WERI-Rb-1 (cell line): ENCODE measurements at regions not wholly inside any gene's neighbourhood (a gene's known extent, or its start where the extent isn't known, plus 50 kb on each side); places are given as distances from the start of the nearest gene placed in this dataset.

Source experiments
- DNase-seq: peaks from one replicate; pipeline ENCODE4 v3.0.0-alpha.2; 2020
- H3K27ac ChIP-seq: fragments of 250-450 bp; sonication (Bioruptor Pico); 2 replicates; pipeline ENCODE4 v1.5.1; 2020; ENCODE audit warnings: mild to moderate bottlenecking, moderate library complexity
- H3K27me3 ChIP-seq: fragments of 250-450 bp; sonication (Bioruptor Pico); 2 replicates; pipeline ENCODE4 v1.5.1; 2021; ENCODE audit warnings: mild to moderate bottlenecking, low read depth, moderate library complexity; ENCODE audit not compliant: insufficient read depth, severe bottlenecking
- H3K36me3 ChIP-seq: fragments of 250-450 bp; sonication (Bioruptor Pico); 2 replicates; pipeline ENCODE4 v1.5.1; 2020; ENCODE audit warnings: mild to moderate bottlenecking, moderate library complexity
- H3K4me3 ChIP-seq: 2 replicates; pipeline ENCODE4 v1.5.1; 2011; ENCODE audit warnings: low read depth, mild to moderate bottlenecking, control low read depth, low read length
- H3K9me3 ChIP-seq: fragments of 250-450 bp; sonication (Bioruptor Pico); 2 replicates; pipeline ENCODE4 v1.5.1; 2021; ENCODE audit warnings: mild to moderate bottlenecking, moderate library complexity; ENCODE audit not compliant: severe bottlenecking
- TF ChIP-seq, protein P1 (sequence below): IDR thresholded peaks from 2 replicates; pipeline ENCODE4 v1.5.1; 2011; ENCODE audit warnings: low read depth, mild to moderate bottlenecking, control low read depth, inconsistent platforms, low read length

DNA sequence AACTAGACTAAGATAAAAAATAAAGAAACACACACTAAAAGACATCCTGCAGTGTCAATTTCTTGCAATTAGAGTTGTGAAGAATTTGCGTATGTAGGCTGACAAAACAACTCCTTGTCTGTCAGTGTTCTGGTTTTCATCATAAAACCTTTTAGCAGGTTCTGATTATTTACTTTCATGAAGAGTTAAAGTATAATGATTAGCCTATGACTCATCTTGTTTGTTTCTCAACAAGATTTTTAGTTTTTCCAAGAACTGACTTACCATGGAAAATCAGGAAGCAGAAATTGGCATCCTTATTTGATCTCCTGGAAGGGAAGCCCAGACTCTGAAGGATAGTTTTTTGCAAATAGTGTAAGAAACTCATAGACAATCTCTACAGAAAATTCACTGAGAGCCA is 848.7 kb upstream of the PCDH9 start:
- TF ChIP-seq, protein P1, sequence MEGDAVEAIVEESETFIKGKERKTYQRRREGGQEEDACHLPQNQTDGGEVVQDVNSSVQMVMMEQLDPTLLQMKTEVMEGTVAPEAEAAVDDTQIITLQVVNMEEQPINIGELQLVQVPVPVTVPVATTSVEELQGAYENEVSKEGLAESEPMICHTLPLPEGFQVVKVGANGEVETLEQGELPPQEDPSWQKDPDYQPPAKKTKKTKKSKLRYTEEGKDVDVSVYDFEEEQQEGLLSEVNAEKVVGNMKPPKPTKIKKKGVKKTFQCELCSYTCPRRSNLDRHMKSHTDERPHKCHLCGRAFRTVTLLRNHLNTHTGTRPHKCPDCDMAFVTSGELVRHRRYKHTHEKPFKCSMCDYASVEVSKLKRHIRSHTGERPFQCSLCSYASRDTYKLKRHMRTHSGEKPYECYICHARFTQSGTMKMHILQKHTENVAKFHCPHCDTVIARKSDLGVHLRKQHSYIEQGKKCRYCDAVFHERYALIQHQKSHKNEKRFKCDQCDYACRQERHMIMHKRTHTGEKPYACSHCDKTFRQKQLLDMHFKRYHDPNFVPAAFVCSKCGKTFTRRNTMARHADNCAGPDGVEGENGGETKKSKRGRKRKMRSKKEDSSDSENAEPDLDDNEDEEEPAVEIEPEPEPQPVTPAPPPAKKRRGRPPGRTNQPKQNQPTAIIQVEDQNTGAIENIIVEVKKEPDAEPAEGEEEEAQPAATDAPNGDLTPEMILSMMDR, result no peak
- Histone ChIP-seq H3K9me3 (no peaks in the 10 kb centered on the region), H3K36me3 (no peaks in the 10 kb centered on the region), H3K27me3 (no peaks in the 10 kb centered on the region), H3K27ac (no peak overlapping the region), H3K4me3 (no peak overlapping the region)
- DNase-seq, result no peak

DNA sequence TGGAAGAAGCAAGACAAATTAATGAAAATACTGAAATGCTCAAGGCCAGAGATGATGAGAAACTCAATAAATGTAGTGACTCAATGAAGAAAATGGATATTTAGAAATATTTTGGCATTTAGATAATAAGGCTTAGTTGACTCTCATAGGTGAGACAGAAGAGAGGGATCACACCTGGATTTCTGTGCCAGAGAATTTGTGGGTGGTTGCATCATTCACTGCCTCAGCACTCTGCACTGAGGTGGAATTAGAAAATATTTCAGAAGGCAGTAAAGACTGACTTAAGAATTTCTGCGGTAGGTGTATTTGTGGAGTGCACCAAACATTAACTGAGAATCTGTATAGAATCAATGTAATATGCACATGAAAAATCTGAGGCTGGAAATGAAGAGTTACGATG is 848.3 kb upstream of the PCDH9 start:
- no peaks in the 10 kb centered on the region for H3K9me3 ChIP-seq
- TF ChIP-seq, protein P1, result no peak
- DNase-seq, result no peak
- no peak overlapping the region for H3K4me3 ChIP-seq
- no peaks in the 10 kb centered on the region for H3K27me3 ChIP-seq
- H3K36me3 ChIP-seq, result no peaks in the 10 kb centered on the region
- no peak overlapping the region for H3K27ac ChIP-seq

- H3K4me3 ChIP-seq, result no peak overlapping the region
- H3K27me3 ChIP-seq, result no peaks in the 10 kb centered on the region
- no peak for DNase-seq
- TF ChIP-seq, protein P1, result no peak
- no peak overlapping the region for H3K27ac ChIP-seq
- H3K36me3 ChIP-seq, result no peaks in the 10 kb centered on the region
- no peaks in the 10 kb centered on the region for H3K9me3 ChIP-seq
Observed at GRCh38 chr13:68076046-68076445, 845.9 kb upstream of the PCDH9 start.

DNA sequence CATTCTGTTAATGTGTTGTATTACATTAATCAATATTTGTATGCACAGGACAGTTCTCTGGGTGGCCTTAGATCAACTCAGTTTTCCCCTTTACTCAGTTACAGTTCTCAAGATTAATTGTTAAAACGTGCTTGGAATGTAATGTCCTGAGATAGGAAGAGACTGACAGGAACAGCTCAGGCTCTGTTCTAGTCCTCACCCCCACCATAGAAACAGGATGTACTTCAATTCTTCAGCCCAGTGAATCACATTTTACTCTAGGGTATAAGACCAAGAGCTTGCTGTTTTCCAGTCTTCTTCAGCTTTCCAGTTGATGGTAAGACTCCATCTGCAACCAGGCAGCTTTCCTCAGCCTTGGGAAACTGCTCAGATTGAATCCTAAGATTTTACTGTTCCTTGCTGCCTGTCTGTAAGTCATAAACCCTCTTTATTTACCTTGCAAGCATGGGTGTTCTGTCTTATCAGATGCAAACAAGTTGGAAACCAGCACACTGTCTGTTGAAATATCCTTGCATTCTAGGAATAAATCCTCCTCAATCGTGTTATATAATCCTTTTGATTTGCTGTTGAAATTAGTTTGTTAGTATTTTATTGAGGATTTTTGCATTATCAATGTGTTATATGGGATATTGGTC is 836.9 kb upstream of the PCDH9 start:
- Histone ChIP-seq H3K27me3 (no peaks in the 10 kb centered on the region), H3K4me3 (no peak overlapping the region), H3K27ac (no peak overlapping the region), H3K9me3 (no peaks in the 10 kb centered on the region), H3K36me3 (no peaks in the 10 kb centered on the region)
- no peak for DNase-seq
- TF ChIP-seq, protein P1, result no peak

- no peak for DNase-seq
- H3K9me3 ChIP-seq, result no peaks in the 10 kb centered on the region
- no peak overlapping the region for H3K4me3 ChIP-seq
- H3K36me3 ChIP-seq, result no peaks in the 10 kb centered on the region
- no peaks in the 10 kb centered on the region for H3K27me3 ChIP-seq
- H3K27ac ChIP-seq, result no peak overlapping the region
- TF ChIP-seq, protein P1, result no peak
Observed at GRCh38 chr13:68064001-68064770, 834.0 kb upstream of the PCDH9 start.
